Stomach (tissue), 4 donors: ENCODE measurements at regions not wholly inside any gene's neighbourhood (a gene's known extent, or its start where the extent isn't known, plus 50 kb on each side); places are given as distances from the start of the nearest gene placed in this dataset.

Experiments used
- POLR2AphosphoS5 ChIP-seq, 3 donors: sonication (generic); formaldehyde crosslinking; IDR thresholded peaks; one replicate each; pipeline ENCODE4 v1.6.1; 2016; ENCODE audit warnings: antibody characterized with exemption in 3 of 3
- TF ChIP-seq, protein P1 (sequence below), 7 experiments: fragments of 450-650 bp in 4 of 7; fragments of 200-600 bp in 3 of 7; sonication (generic) in 3 of 7; IDR thresholded peaks; one replicate each; pipeline ENCODE4 v1.5.1; 2016 to 2019; ENCODE audit warnings: antibody characterized with exemption in 7 of 7, control low read depth in 2 of 7, mild to moderate bottlenecking in 1 of 7

DNA sequence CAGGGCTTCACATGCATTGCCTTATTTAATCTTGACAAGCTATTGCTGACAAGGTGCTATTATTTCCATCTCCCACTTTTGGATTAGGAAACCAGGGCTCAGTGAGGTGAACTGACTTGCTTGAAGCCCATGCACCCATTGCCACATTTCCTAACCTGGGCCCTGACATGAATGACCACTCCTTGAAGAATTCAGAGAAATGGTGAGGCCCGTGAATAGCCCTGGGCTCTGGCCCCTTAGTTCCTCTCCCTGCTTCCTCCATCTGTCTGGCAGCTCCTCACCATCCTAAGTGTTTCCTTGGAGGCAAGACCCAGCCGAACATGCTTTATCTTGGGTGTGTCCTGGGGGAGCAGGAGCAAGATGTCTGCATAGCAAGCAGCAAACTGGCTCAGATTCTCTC, 56.1 kb upstream of the NECTIN1 start:
- TF ChIP-seq POLR2AphosphoS5 (IDR thresholded peaks at IDR 0.05) = no peak
- TF ChIP-seq, protein P1, sequence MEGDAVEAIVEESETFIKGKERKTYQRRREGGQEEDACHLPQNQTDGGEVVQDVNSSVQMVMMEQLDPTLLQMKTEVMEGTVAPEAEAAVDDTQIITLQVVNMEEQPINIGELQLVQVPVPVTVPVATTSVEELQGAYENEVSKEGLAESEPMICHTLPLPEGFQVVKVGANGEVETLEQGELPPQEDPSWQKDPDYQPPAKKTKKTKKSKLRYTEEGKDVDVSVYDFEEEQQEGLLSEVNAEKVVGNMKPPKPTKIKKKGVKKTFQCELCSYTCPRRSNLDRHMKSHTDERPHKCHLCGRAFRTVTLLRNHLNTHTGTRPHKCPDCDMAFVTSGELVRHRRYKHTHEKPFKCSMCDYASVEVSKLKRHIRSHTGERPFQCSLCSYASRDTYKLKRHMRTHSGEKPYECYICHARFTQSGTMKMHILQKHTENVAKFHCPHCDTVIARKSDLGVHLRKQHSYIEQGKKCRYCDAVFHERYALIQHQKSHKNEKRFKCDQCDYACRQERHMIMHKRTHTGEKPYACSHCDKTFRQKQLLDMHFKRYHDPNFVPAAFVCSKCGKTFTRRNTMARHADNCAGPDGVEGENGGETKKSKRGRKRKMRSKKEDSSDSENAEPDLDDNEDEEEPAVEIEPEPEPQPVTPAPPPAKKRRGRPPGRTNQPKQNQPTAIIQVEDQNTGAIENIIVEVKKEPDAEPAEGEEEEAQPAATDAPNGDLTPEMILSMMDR (IDR thresholded peaks at IDR 0.05) = no peak
